HepG2 (cell line): ENCODE measurements at regions not wholly inside any gene's neighbourhood (a gene's known extent, or its start where the extent isn't known, plus 50 kb on each side); places are given as distances from the start of the nearest gene placed in this dataset.

Experiments used
- ATAC-seq: fragments of 200-7000 bp; cut with Tn5 transposase; 3 replicates; pipeline ENCODE4 v1.9.1; 2020; ENCODE audit warnings: mild to moderate bottlenecking, moderate library complexity
- BruUV-seq: library from RNA; stranded (reverse); fragments of 400-500 nt; replicated peaks from 2 replicates; lab custom pipeline; 2021; lab: Mats Ljungman, UMichigan
- CTCF ChIA-PET: fragments of 300-600 bp; formaldehyde crosslinking; extraction: SDS; loops from one replicate; lab custom pipeline; 2021; ENCODE audit warnings: low total read pairs, inconsistent platforms, low intra/inter-chr PET ratio; lab: Yijun Ruan, JAX
- POLR2A ChIA-PET: fragments of 350-600 bp; sonication (Branson Sonifier 250); formaldehyde crosslinking; loops from one replicate; lab custom pipeline; 2020; ENCODE audit warnings: antibody characterized with exemption, inconsistent platforms; lab: Yijun Ruan, JAX
- DNase-seq: peaks from one replicate; pipeline ENCODE4 v3.0.0-alpha.2; 2015; ENCODE audit warnings: low spot score
- FAIRE-seq: peaks from 3 replicates; lab custom pipeline; 2011; peaks lifted over from hg19 to GRCh38; lab: Jason Lieb, UNC
- H2AFZ ChIP-seq: one replicate; pipeline ENCODE4 v1.6.1; 2011; ENCODE audit warnings: low read length, inconsistent platforms
- H3K27ac ChIP-seq: fragments of 300-600 bp; 3 replicates; pipeline ENCODE4 v1.8.0; 2011; ENCODE audit warnings: mixed run types, mild to moderate bottlenecking, mixed read lengths, low read length, inconsistent platforms; ENCODE audit not compliant: insufficient read depth; ENCODE audit errors: extremely low read length
- H3K27me3 ChIP-seq, 2 experiments: fragments of 200-600 bp in 1 of 2; 2 replicates in 1 of 2; 3 replicates in 1 of 2; pipeline versions ENCODE4 v1.6.0 to v1.8.0; 2011; ENCODE audit warnings: low read length in 2 of 2, mild to moderate bottlenecking in 2 of 2, moderate library complexity in 2 of 2, inconsistent platforms in 1 of 2; ENCODE audit not compliant: insufficient read depth in 2 of 2, control insufficient read depth in 1 of 2
- H3K36me3 ChIP-seq, 2 experiments: fragments of 200-600 bp in 1 of 2; replicated peaks in 1 of 2; 2 replicates in 1 of 2; 3 replicates in 1 of 2; pipeline versions ENCODE4 v1.5.1 to v1.8.0; 2011; ENCODE audit warnings: low read length in 2 of 2, inconsistent platforms in 1 of 2; ENCODE audit not compliant: insufficient read depth in 2 of 2, control insufficient read depth in 1 of 2
- H3K4me1 ChIP-seq: 2 replicates; pipeline ENCODE4 v1.5.1; 2012; ENCODE audit warnings: low read length, inconsistent platforms; ENCODE audit not compliant: insufficient read depth
- H3K4me2 ChIP-seq: 2 replicates; pipeline ENCODE4 v1.6.0; 2011; ENCODE audit warnings: low read depth, low read length, inconsistent platforms
- H3K4me3 ChIP-seq, 3 experiments: fragments of 200-600 bp in 1 of 3; sonication (generic), shearing (Covaris generic) in 1 of 3; replicated peaks in 1 of 3; 2 replicates each; pipeline ENCODE4 v1.5.1; 2011 to 2016; ENCODE audit warnings: low read length in 3 of 3, inconsistent platforms in 2 of 3, low read depth in 2 of 3, mild to moderate bottlenecking in 2 of 3, control low read depth in 1 of 3, mixed read lengths in 1 of 3; ENCODE audit not compliant: insufficient read depth in 1 of 3
- H3K79me2 ChIP-seq: one replicate; pipeline ENCODE4 v1.6.1; 2011; ENCODE audit warnings: low read length, inconsistent platforms; ENCODE audit not compliant: insufficient read depth
- H3K9ac ChIP-seq: 2 replicates; pipeline ENCODE4 v1.6.0; 2011; ENCODE audit warnings: mild to moderate bottlenecking, low read depth, low read length, inconsistent platforms; ENCODE audit not compliant: insufficient read depth
- H3K9me3 ChIP-seq: 2 replicates; pipeline ENCODE4 v1.5.1; 2012; ENCODE audit warnings: mild to moderate bottlenecking, low read length
- H4K20me1 ChIP-seq: 2 replicates; pipeline ENCODE4 v1.6.0; 2011; ENCODE audit warnings: inconsistent platforms, mild to moderate bottlenecking, low read length, moderate library complexity; ENCODE audit not compliant: insufficient read depth
- BRCA1 ChIP-seq: sonication (generic); formaldehyde crosslinking; IDR thresholded peaks from 2 replicates; pipeline ENCODE4 v1.4.0; 2020; ENCODE audit warnings: missing genetic modification reagents
- GABPB1 ChIP-seq: IDR thresholded peaks from 2 replicates; pipeline ENCODE4 v1.6.1; 2016; ENCODE audit warnings: mild to moderate bottlenecking, missing genetic modification reagents, moderate library complexity, missing compliant biosample characterization
- NFYB ChIP-seq: sonication (generic); formaldehyde crosslinking; IDR thresholded peaks from 2 replicates; pipeline ENCODE4 v1.4.0; 2020; ENCODE audit warnings: missing genetic modification reagents
- PAX8 ChIP-seq: sonication (generic); formaldehyde crosslinking; IDR thresholded peaks from 2 replicates; pipeline ENCODE4 v1.8.0; 2022; ENCODE audit warnings: mild to moderate bottlenecking, missing genetic modification reagents, borderline replicate concordance
- RELA ChIP-seq: sonication (generic); formaldehyde crosslinking; IDR thresholded peaks from 2 replicates; pipeline ENCODE4 v1.4.0; 2020; ENCODE audit warnings: missing genetic modification reagents
- RFX3 ChIP-seq: IDR thresholded peaks from 2 replicates; pipeline ENCODE4 v1.6.1; 2016; ENCODE audit warnings: missing biosample characterization, missing genetic modification reagents
- RXRA ChIP-seq: sonication (generic); formaldehyde crosslinking; IDR thresholded peaks from 2 replicates; pipeline ENCODE4 v1.5.1; 2020; ENCODE audit warnings: missing genetic modification reagents
- SMAD1 ChIP-seq: sonication (generic); formaldehyde crosslinking; IDR thresholded peaks from 2 replicates; pipeline ENCODE4 v1.4.0; 2020; ENCODE audit warnings: missing genetic modification reagents, low read depth, mild to moderate bottlenecking, borderline replicate concordance
- SNAPC2 ChIP-seq: sonication (generic); formaldehyde crosslinking; IDR thresholded peaks from 2 replicates; pipeline ENCODE4 v1.8.1; 2022; ENCODE audit warnings: mild to moderate bottlenecking, missing genetic modification reagents
- SP2 ChIP-seq: sonication (generic); formaldehyde crosslinking; IDR thresholded peaks from 2 replicates; pipeline ENCODE4 v1.5.1; 2020; ENCODE audit warnings: mild to moderate bottlenecking, missing genetic modification reagents
- ZNF317 ChIP-seq: sonication (generic); formaldehyde crosslinking; IDR thresholded peaks from 2 replicates; pipeline ENCODE4 v1.5.0; 2020; ENCODE audit warnings: mild to moderate bottlenecking, missing genetic modification reagents
- ZNF335 ChIP-seq: sonication (generic); formaldehyde crosslinking; IDR thresholded peaks from 2 replicates; pipeline ENCODE4 v1.4.0; 2020; ENCODE audit warnings: missing genetic modification reagents
- ZNF552 ChIP-seq: sonication (generic); formaldehyde crosslinking; IDR thresholded peaks from 2 replicates; pipeline ENCODE4 v1.9.0; 2022; ENCODE audit warnings: missing genetic modification reagents, mild to moderate bottlenecking, borderline replicate concordance
- ZNF773 ChIP-seq: sonication (generic); formaldehyde crosslinking; IDR thresholded peaks from 2 replicates; pipeline ENCODE4 v1.4.0; 2020; ENCODE audit warnings: missing genetic modification reagents, borderline replicate concordance
- WGBS: methylation state at CpG from one replicate; pipeline ENCODE4 v1.1.6; 2017; ENCODE audit warnings: low lambda C conversion rate; 5-methylcytosine and 5-hydroxymethylcytosine counted together
- in situ Hi-C: cut with HindIII; loops from 2 replicates; pipeline ENCODE4 v1.10.0; 2017; ENCODE audit warnings: low pct_unique_long_range_greater_than_20kb; ENCODE audit not compliant: extremely low pct_ligation_motif_present
- intact Hi-C: fragments of 100-400 bp; cut with micrococcal nuclease; formaldehyde crosslinking; loops from one replicate; pipeline ENCODE4 v1.10.0; 2022; ENCODE audit not compliant: unreplicated experiment
- TF ChIP-seq, protein P1 (sequence below): sonication (generic); formaldehyde crosslinking; IDR thresholded peaks from 2 replicates; pipeline ENCODE4 v1.4.0; 2020; ENCODE audit warnings: missing genetic modification reagents, borderline replicate concordance
- TF ChIP-seq, protein P2 (sequence below): IDR thresholded peaks from 2 replicates; pipeline ENCODE4 v1.6.1; 2016; ENCODE audit warnings: low read depth, borderline replicate concordance
- TF ChIP-seq, protein P3 (sequence below): IDR thresholded peaks from 2 replicates; pipeline ENCODE4 v1.6.1; 2016
- TF ChIP-seq, protein P4 (sequence below): sonication (generic); formaldehyde crosslinking; IDR thresholded peaks from 2 replicates; pipeline ENCODE4 v1.8.1; 2022; ENCODE audit warnings: mild to moderate bottlenecking, missing genetic modification reagents

DNA sequence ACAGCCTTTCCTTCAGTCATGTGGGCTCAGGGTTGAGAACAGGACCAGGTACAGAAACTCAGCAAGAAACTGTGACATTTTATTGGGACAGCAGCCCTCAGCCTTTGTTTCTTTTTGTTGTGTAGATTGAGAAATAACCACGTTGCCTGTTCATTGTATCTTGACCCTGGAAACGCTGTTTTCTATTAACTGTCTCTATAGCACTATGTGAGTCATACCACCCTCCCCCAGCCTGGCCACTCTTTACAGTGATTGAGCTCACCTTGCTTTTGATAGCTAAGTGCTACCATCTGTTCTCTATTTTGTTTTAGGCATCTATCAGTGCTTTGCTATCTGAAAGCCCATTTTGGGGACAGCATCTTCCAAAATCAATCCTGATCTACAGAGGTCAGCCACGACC, 127.9 kb downstream of the CD47 start:
- H3K4me2 ChIP-seq = no peak overlapping the region
- ATAC-seq = no peak
- WGBS = 0% methylated on average over 3 of the region's 3 CpGs

More for the DNA sequence above, 127.9 kb downstream of the CD47 start:
- H3K27me3 ChIP-seq = no peaks in the 10 kb centered on the region; a peak in 2 of 5 replicates
- in situ Hi-C loops = no loop called here
- no peak for DNase-seq
- TF ChIP-seq RELA (CRISPR knock-in tag) (no peak), NFYB (no peak), ZNF773 (CRISPR knock-in tag) (no peak), ZNF335 (CRISPR knock-in tag) (no peak), SNAPC2 (no peak), GABPB1 (CRISPR knock-in tag) (no peak), PAX8 (CRISPR knock-in tag) (no peak), ZNF317 (CRISPR knock-in tag) (no peak), ZNF552 (no peak), SMAD1 (CRISPR knock-in tag) (no peak), RFX3 (CRISPR knock-in tag) (no peak), SP2 (CRISPR knock-in tag) (no peak), BRCA1 (CRISPR knock-in tag) (no peak), RXRA (CRISPR knock-in tag) (no peak)
- TF ChIP-seq, protein P1, sequence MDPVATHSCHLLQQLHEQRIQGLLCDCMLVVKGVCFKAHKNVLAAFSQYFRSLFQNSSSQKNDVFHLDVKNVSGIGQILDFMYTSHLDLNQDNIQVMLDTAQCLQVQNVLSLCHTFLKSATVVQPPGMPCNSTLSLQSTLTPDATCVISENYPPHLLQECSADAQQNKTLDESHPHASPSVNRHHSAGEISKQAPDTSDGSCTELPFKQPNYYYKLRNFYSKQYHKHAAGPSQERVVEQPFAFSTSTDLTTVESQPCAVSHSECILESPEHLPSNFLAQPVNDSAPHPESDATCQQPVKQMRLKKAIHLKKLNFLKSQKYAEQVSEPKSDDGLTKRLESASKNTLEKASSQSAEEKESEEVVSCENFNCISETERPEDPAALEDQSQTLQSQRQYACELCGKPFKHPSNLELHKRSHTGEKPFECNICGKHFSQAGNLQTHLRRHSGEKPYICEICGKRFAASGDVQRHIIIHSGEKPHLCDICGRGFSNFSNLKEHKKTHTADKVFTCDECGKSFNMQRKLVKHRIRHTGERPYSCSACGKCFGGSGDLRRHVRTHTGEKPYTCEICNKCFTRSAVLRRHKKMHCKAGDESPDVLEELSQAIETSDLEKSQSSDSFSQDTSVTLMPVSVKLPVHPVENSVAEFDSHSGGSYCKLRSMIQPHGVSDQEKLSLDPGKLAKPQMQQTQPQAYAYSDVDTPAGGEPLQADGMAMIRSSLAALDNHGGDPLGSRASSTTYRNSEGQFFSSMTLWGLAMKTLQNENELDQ (CRISPR knock-in tag) = no peak
- TF ChIP-seq, protein P2, sequence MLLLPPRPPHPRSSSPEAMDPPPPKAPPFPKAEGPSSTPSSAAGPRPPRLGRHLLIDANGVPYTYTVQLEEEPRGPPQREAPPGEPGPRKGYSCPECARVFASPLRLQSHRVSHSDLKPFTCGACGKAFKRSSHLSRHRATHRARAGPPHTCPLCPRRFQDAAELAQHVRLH (CRISPR knock-in tag) = no peak
- TF ChIP-seq, protein P3, sequence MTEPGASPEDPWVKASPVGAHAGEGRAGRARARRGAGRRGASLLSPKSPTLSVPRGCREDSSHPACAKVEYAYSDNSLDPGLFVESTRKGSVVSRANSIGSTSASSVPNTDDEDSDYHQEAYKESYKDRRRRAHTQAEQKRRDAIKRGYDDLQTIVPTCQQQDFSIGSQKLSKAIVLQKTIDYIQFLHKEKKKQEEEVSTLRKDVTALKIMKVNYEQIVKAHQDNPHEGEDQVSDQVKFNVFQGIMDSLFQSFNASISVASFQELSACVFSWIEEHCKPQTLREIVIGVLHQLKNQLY (CRISPR knock-in tag) = no peak
- TF ChIP-seq, protein P4, sequence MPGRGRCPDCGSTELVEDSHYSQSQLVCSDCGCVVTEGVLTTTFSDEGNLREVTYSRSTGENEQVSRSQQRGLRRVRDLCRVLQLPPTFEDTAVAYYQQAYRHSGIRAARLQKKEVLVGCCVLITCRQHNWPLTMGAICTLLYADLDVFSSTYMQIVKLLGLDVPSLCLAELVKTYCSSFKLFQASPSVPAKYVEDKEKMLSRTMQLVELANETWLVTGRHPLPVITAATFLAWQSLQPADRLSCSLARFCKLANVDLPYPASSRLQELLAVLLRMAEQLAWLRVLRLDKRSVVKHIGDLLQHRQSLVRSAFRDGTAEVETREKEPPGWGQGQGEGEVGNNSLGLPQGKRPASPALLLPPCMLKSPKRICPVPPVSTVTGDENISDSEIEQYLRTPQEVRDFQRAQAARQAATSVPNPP = no peak
- TF ChIP-seq, all 625 proteins: peak for 0
- no peak overlapping the region for H2AFZ ChIP-seq
- H3K4me3 ChIP-seq = no peak overlapping the region
- intact Hi-C loops = no loop called here
- ChIA-PET POLR2A (no interaction called here), CTCF (no interaction called here)
- no peaks in the 10 kb centered on the region for H3K4me1 ChIP-seq
- no peaks in the 10 kb centered on the region for H4K20me1 ChIP-seq
- H3K79me2 ChIP-seq = no peaks in the 10 kb centered on the region
- no TSS peak for BruUV-seq
- H3K9me3 ChIP-seq = no peaks in the 10 kb centered on the region
- no peak overlapping the region for H3K9ac ChIP-seq
- no peak for FAIRE-seq
- no peak overlapping the region for H3K27ac ChIP-seq
- H3K36me3 ChIP-seq = no peaks in the 10 kb centered on the region
